CD1c-positive myeloid dendritic cell (primary cell): ENCODE measurements at regions not wholly inside any gene's neighbourhood (a gene's known extent, or its start where the extent isn't known, plus 50 kb on each side); places are given as distances from the start of the nearest gene placed in this dataset.

ENCODE experiments used
- DNase-seq: peaks from one replicate; pipeline ENCODE4 v3.0.0-alpha.2; 2016; ENCODE audit errors: extremely low spot score

DNA sequence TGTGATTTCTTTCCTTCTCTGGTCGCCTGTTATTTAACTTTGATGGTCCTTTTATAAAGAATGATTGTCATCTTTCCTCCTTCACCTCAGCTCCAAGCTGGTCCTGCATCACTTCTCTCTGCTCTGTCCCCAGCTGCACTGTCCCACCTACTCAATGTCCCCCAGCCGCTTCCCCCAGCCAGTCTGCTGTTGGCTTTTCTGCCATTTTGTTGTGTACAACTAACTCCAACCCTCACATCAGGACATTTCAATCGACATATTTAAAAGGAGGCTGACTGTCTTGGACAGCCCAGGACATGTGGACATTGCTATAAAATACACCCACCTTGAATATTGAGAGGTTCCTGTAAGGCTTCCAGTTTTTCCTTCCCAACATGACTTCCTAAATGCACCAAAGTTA is 193.8 kb upstream of the RGMA start:
- no peak for DNase-seq

DNA sequence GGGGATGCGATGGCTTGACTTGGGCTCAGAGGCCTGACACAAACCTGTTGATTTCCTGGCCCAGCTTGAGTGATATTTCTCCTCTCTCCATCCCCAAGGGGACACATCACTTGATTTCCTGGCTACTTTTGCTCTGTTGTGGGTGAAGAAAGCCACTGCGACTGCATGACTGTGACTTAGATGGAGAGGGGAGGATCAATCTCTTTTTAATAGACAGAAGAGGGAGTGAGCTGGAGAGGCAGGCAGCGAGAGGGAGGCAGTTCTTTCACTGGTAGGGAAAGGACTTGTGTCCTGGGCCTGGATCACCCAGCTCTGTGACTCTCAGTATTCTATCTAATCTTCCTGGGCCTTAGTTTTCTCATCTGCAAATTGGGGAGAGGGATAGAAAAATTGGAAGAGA is 189.8 kb upstream of the RGMA start:
- no peak for DNase-seq

DNA sequence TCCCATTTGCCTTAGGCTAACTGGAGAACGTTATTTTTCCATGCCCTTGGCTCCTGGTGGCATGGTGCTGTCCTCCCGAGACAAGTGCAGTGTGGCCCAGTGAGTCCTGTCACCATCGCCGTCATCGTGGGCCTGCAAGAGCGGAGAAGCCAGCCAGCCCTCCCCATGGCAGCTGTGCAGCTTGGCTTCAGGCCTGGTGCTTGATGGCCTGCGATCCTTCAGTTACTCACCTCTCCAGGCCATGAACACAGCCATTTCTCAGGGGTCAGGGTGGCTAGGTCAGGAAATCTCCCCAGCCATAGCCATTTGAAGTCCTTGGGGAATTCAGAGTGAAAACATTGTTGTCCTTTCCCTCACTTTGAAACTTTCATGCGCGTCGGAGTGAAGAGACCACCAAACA is 189.0 kb upstream of the RGMA start:
- DNase-seq: no peak

DNA sequence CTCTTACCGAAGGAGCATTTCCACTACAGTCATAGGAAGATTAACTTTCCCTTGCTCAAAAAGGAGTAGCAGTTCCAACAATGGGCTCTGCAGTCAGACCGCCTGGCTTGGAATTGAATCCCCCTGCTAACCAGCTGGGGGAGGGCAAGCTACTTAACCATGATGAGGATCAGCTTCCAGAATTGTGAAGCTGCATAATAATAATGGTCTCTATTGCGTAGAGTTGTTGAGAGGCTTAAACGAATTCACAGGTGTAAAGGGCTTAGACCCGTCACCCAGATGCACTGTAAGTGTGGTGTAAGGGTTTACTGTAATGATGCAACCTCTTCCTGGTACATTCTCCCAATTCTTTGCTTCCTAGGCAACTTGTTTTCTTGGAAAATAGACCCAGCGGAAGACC is 185.2 kb upstream of the RGMA start:
- no peak for DNase-seq

DNA sequence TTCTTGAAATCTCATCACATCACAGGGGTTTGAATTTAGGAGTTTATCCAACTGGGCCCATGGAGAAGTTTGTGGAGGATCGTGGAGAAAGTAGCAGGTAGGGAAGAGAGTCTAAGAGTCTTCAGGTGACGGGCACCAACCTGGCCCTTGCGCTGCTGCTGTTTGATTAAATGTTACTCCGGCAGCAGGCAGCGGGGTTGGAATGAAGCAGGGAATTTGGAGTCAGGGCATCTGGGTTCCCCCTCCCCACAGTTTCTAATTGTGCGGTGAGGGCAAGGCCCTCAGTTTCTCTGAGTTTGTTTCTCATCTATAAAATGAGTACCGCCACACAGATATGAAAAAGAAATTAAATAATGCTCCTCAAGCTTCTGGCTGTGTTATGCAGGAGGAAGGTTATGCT is 182.9 kb upstream of the RGMA start:
- DNase-seq: no peak

DNA sequence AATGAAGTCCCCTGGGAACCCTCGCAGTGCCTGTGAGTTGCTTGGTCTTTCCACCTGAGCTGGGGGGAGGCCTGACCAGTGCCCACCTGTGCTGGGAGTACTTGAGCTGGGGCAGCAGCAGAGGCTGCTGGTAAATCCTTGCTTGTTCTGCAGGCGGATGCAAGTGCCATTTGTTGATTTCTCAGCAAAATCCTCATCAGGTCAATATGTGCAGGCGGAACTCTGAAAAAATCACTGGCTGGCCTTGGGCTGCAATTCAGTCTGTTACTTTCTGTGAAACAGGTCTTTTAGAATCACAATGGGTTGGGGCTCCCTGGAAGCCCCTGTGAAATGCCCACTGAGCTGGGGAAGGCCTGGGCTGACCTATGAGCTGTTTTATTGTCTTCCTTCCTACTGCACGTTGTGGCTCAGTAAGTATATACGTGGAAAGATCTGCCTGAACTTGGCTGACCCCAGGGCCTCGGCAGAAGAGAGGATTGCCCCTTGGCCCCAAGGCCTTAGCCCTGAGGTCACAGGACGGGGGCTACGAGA is 182.0 kb upstream of the RGMA start:
- no peak for DNase-seq

DNA sequence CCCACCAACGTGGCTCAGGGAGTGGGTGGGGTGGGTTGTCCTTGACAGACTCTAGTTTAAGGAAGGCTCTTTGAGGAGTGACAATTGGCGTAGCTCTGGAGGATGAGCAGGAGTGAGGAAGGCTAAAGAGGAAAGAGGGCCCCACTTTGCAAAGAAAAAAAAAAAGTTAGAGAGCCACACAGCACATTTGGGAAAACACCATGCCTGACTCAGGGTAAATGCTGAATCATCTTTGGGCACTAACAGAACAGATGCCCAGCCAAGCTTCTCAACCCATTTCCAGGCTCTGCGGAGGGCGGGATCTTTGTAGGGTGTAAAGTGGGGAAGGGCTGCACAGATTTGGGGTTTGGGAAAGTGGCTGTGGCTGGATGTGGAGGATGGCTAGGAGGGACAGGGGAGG is 179.1 kb upstream of the RGMA start:
- DNase-seq: no peak

DNA sequence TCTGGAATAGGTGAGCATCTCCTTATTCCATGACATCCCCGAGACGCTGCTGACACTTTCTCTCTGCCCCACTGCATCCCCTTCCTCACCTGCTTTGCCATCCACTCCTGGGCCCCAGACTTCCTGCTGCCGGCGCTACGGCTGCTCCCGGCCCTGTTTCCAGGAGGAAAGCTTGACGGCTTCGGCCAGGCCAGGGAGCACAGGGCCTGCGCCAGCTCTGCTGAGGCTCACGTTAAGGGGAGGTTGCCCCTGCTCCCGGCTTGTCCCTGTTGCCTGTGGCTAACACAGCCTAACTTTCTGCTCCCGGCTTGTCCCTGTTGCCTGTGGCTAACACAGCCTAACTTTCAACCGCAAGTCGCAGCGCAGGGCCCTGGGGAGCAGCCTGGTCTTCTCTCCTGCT is 177.3 kb upstream of the RGMA start:
- no peak for DNase-seq

DNA sequence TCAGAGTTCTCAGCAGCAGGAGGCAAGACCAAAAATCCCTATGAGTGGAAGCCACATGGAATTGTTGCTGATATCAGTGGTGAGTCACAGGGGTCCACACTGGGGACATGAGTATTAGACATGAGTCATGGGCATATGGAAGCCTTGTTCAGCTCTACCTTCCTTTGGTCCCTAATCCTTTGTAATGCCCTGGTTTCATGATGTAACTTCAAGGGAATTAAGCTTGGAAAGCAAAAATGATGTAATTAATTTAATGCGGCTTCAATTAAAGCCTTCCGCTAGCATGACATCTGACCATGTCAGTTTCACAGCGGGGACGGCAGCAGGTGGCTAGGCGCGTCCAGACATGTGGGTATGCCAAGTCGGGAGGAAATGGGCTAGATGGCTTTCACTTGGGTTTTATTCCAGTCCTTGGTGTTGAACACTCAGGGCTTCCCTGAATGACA is 176.1 kb upstream of the RGMA start:
- no peak for DNase-seq

DNA sequence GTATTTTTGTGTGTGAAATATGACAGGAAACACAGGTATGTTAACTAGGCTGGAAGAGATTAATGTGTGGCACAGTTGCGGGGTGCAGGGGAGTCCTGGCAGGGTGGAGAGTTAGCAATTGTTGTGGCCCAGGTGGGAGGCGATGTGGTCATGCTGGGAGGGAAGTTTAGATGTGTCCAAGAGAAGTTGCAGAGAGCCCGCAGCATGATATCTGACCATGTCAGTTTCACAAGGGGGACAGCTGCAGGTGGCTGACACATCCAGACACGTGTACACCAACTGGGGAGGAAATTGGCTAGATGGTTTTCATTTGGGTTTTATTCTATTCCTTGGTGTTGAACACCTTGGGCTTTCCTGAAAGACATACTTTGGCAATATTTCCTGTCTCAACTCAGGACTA is 172.8 kb upstream of the RGMA start:
- no peak for DNase-seq

DNA sequence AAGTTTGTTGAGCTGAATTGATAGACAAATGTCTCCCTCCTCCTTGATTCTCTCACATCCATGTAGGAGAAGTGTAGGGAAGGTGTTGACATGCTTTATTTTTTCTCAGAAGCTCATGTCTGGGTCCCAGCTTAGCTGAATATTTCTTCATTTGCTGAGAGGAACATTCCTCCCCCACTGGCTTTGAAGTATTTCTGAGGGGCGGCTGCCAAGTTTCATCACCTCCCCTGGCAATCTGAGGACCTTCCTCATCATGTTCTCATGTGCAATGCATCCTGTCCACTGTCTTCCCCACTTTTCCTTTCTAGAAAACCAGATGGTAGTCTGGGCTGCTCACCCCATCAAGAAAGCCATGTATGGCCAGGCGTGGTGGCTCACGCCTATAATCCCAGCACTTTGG is 168.9 kb upstream of the RGMA start:
- DNase-seq: no peak

DNA sequence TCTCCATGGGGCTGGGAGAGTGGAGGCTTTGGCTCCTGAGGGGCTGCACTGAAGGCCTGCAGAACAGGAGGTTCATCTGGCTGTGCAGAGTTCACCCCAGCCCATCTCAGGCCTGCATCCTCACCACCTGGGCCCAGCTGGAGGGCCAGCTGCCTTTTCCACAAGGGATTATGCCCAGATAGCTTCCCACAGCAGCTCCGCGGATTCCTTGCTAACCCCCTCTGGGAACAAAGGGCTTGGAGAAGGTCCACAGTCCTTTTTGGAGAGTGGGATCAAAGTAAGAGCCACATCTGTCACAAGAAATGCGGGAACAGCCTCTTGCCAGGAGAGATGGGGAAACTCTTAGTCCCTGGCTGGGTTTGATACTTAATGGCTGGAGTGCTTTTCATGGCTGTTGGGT is 164.7 kb upstream of the RGMA start:
- no peak for DNase-seq

DNA sequence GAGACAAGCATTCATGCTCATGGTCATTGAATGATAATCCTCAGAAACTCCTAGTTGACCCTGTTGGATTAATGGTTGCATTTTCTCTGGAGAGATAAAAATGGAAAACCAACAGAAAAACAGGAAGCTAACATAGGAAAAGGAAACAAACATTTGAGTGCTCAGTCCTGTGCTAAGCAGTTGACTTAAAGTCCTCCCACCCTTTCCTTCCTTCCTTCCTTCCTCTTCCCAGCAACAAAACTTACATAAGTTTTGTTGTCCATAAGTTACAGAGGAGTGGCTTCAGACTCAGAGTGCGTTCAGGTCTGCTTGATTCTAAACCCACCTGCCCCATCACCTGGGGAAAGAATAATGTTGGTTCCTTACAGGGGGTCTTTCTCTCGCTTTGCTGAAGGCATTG is 163.8 kb upstream of the RGMA start:
- no peak for DNase-seq

DNA sequence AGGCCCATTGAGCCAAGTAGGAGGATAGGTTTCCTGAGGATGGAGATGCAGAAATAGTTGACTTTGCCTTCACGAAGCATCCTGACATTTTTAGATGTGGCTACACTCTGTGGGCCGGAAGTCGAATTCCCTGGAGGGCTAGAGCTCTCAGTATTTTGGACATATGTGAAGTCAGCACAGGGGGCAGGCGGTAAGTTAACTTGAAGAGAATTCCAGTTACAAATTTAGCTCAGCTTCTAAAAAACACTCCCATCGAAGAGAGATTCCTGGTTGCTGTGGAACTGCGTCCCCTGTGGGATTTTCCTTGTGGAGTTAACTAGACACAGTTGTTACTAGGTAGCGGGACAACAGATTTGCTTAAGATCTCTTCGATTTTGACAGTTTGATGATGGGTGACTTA is 161.9 kb upstream of the RGMA start:
- DNase-seq: no peak

DNA sequence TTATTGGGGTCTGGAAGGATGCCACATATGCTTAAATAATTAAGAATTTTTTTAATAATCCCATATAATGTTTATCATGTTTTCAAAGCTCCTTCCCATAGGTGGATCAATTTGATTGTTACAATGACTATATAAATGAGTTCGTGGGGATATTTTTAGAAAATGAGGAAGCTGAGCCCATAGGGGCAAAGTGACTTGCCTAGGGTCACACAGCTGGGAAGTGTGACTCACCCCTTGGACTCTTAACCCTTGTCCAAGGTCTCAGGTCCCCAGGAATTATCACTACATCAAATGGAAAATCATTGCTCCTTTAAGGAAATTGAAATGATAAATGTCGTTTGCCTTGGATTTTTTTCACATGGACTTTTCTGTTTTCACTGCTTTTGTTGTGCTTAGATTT is 161.2 kb upstream of the RGMA start:
- DNase-seq: peak; percentile 68

DNA sequence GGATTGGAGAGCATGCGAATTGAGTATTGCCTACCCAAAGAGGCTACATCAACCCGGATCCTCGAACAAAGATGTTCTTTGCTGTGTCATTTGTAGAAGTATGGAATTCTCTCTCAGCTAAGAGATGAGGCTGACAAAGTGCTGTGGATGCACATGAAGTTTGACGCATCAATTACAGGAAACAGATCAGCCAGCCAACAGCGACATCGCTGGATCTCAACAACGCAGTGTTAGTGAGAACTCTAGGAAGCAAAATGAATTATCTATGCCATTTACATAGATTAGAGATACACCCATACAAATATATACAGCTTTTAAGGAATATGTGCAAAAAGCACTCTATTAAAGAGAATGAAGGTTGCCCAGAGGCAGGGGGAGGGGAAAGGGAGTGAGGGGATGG is 160.6 kb upstream of the RGMA start:
- no peak for DNase-seq

DNA sequence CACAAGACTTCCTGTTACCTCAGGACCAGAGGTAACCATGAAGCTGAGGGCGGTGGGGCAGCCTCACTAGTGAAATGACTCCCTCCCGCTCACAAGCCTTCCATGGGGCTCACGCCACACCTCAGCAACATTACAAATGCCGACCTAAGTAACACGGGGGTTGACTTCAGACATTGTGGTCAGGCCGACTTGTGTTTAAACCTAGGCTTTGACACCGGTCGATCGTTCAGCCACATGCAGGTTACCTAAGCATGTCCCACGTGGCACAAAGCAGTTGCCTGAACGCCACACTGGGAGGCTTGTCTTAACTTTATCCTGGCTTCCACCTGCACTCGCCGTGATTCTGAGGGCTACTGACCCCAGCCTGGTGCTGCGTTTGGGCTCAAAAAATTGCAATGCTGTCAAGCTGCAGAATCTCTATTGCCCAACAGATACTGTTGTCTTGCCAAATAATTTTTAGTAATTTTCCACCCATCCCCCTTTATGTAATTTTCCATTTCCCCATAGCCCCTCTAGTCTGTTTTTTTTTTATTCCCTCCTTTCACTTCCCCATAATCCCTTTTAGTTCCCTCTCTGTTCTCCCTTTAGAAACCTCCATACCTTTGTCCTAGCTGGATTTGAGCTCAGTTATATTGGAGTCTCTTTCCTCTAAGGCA is 158.6 kb upstream of the RGMA start:
- DNase-seq: peak; percentile 64

DNA sequence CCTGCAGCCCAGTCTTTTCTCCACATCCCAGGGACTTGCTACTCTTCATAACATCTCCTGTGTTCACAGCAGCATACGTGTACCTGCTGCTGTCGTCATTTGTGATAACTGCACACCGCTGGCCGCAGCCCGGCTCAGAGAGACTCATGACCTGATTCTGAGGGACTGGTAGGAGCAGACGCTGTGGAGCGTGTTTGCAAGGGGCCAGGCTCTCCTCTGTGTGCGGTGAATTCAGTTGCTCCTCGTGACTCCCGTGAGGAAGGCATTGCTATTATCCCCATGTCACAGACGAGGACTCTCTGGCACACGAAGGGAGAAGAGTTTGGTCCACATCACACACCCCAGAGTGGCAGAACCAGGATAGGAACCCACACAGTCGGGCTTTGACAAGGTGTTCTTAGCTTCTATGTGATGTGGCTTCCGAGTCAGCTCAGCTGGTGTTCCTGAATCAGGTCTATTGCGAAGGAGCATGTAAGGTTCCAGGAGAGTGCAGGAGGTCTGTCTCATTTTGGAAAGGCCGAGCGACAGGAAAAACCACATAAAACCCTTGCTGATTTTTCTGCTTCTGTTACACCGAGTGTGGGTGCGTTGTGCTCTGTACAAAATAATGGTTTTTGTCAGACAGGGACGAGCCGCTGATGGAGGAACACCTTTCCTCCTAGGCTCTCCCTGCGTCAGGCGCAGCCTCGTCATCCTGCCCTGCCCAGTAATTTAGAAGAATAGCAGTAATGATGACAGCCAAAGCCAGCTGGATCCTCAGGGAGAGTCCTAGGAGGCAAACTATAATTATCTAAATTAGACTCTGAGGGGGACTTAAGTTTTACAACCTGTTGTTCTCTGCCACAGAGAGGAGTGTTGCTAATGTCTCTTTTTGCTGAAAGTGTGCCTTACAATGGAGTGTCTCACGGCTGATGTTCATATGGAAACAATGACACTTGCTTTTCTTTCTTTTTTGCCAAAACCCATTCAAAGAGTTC is 157.5 kb upstream of the RGMA start:
- DNase-seq: no peak

DNA sequence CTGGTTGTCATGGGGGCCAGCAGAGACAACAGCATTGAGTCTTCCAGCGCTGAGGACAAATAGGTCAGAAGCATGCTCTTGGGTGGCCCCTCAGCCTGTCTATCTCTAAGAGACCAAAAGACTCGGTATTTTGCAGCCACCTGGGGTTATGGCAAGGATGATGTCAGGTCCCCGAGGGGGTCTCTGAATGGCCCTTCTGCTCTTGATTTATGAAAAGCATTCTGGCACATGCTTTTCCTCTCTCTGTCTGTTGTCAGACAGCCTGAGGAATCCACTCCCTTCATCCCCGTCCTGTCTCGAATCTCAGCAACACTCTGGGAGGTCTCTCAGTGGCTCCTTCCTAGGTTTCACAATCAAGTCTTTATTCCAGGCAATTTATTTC is 156.6 kb upstream of the RGMA start:
- no peak for DNase-seq

DNA sequence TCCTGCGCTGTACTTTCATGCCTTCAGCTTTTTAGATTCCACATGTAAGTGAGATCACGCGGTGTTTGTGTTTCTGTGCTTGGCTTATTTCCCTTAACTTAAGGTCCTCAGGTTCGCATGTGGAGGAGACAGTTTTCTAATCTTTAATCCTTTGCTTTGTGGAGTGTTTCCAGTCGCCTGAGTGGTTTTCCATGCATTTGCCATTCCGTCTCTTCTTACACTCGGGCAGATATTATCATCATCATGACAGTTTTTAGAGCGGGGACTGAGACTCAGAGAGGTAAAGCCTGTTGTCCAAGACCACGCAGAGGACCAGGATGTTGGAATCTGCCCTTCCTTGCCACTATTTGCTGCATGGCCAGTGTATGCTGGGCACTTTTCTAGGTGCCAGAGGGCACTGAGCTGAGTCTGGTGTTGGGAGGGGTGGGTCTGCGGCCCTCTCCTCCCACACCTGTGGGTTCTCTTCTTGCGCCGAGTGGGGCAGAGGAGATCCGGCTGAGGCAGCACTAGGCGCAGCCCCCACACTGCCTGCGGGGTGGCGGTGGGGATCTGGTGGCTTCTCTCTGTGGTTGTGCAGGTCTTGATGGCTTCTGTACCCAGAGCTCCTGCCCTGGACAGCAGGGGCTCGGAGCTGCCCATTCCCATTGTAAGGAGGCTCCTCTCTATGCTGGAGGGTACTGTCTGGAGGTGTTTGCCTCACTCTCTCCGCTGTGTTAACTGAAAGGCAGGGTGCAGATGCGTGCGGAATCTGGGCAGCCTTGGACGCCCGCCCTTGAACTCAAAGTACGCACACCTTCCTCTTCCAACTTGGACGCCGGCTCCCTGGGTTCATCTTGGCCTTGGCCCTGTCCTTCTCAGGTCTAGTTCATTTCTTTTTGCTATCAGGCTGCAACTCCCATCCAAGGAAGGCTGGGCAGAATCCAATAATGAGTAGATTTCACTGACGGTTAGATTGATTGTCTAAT is 156.0 kb upstream of the RGMA start:
- no peak for DNase-seq

DNA sequence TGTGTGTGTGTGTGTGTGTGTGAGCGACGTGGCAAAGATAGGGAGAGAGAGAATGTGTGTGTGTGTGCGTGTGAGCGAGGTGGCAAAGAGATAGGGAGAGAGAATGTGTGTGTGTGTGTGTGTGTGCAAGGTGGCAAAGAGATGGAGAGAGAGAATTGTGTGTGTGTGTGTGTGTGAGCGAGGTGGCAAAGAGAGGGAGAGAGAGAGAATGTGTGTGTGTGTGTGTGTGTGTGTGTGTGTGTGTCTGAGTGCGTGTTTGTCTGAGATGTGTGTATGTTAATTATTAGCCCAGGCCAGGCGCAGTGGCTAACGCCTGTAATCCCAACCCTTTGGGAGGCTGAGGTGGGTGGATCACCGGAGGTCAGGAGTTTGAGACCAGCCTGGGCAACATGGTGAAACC is 154.6 kb upstream of the RGMA start:
- no peak for DNase-seq
